GM23338 (cell line): ENCODE measurements at regions not wholly inside any gene's neighbourhood (a gene's known extent, or its start where the extent isn't known, plus 50 kb on each side); places are given as distances from the start of the nearest gene placed in this dataset.

ENCODE experiments used
- CREB1 ChIP-seq: fragments of 250-450 bp; sonication (Bioruptor Pico); IDR thresholded peaks from 2 replicates; pipeline ENCODE4 v1.5.0; 2020; ENCODE audit warnings: low read depth, mild to moderate bottlenecking, moderate library complexity
- CTCF ChIP-seq, 2 experiments: fragments of 200-600 bp in 1 of 2; sonication (generic) in 1 of 2; conservative IDR thresholded peaks; 2 replicates each; pipeline versions ENCODE4 v1.5.1 to v1.6.1; 2016 to 2017; ENCODE audit warnings: antibody characterized with exemption in 2 of 2, low read depth in 2 of 2, mild to moderate bottlenecking in 2 of 2, moderate library complexity in 1 of 2
- EZH2 ChIP-seq: fragments of 200-600 bp; sonication (generic); IDR thresholded peaks from one replicate; pipeline ENCODE4 v1.8.0; 2017; ENCODE audit warnings: antibody characterized with exemption, mild to moderate bottlenecking, low read depth; ENCODE audit not compliant: unreplicated experiment
- EZH2phosphoT487 ChIP-seq: fragments of 200-600 bp; sonication (generic); IDR thresholded peaks from one replicate; pipeline ENCODE4 v1.8.1; 2018; ENCODE audit warnings: antibody characterized with exemption; ENCODE audit not compliant: unreplicated experiment
- JUNB ChIP-seq: IDR thresholded peaks from one replicate; pipeline ENCODE4 v1.6.1; 2016; ENCODE audit warnings: antibody characterized with exemption; ENCODE audit not compliant: unreplicated experiment
- NANOG ChIP-seq: IDR thresholded peaks from 2 replicates; pipeline ENCODE4 v1.6.1; 2016; ENCODE audit warnings: antibody characterized with exemption, borderline replicate concordance
- POLR2AphosphoS5 ChIP-seq: IDR thresholded peaks from 2 replicates; pipeline ENCODE4 v1.6.1; 2016; ENCODE audit warnings: antibody characterized with exemption, low read depth
- ZNF331 ChIP-seq: fragments of 250-450 bp; sonication (Bioruptor Pico); IDR thresholded peaks from 2 replicates; pipeline ENCODE4 v1.5.0; 2020; ENCODE audit warnings: low read depth, mild to moderate bottlenecking, moderate library complexity
- TF ChIP-seq, protein P1 (sequence below): IDR thresholded peaks from one replicate; pipeline ENCODE4 v1.6.1; 2018; ENCODE audit warnings: antibody characterized with exemption; ENCODE audit not compliant: unreplicated experiment

- TF ChIP-seq EZH2, result no peak
- TF ChIP-seq CTCF (conservative IDR thresholded peaks at IDR 0.05; ENCODE audit: low read depth in 2 of 2), result no peak
- TF ChIP-seq ZNF331 (CRISPR knock-in tag), result no peak
- TF ChIP-seq, protein P1, sequence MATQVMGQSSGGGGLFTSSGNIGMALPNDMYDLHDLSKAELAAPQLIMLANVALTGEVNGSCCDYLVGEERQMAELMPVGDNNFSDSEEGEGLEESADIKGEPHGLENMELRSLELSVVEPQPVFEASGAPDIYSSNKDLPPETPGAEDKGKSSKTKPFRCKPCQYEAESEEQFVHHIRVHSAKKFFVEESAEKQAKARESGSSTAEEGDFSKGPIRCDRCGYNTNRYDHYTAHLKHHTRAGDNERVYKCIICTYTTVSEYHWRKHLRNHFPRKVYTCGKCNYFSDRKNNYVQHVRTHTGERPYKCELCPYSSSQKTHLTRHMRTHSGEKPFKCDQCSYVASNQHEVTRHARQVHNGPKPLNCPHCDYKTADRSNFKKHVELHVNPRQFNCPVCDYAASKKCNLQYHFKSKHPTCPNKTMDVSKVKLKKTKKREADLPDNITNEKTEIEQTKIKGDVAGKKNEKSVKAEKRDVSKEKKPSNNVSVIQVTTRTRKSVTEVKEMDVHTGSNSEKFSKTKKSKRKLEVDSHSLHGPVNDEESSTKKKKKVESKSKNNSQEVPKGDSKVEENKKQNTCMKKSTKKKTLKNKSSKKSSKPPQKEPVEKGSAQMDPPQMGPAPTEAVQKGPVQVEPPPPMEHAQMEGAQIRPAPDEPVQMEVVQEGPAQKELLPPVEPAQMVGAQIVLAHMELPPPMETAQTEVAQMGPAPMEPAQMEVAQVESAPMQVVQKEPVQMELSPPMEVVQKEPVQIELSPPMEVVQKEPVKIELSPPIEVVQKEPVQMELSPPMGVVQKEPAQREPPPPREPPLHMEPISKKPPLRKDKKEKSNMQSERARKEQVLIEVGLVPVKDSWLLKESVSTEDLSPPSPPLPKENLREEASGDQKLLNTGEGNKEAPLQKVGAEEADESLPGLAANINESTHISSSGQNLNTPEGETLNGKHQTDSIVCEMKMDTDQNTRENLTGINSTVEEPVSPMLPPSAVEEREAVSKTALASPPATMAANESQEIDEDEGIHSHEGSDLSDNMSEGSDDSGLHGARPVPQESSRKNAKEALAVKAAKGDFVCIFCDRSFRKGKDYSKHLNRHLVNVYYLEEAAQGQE, result no peak
- no peak for TF ChIP-seq JUNB
- no peak for TF ChIP-seq EZH2phosphoT487
- no peak for TF ChIP-seq CREB1 (CRISPR knock-in tag)
- no peak for TF ChIP-seq NANOG
- no peak for TF ChIP-seq POLR2AphosphoS5
Observed at GRCh38 chr11:103811870-103812455, 224.5 kb upstream of the DDI1 start.
